ENCODE measurements at regions not wholly inside any gene's neighbourhood (a gene's known extent, or its start where the extent isn't known, plus 50 kb on each side); places are given as distances from the start of the nearest gene placed in this dataset.

DNA sequence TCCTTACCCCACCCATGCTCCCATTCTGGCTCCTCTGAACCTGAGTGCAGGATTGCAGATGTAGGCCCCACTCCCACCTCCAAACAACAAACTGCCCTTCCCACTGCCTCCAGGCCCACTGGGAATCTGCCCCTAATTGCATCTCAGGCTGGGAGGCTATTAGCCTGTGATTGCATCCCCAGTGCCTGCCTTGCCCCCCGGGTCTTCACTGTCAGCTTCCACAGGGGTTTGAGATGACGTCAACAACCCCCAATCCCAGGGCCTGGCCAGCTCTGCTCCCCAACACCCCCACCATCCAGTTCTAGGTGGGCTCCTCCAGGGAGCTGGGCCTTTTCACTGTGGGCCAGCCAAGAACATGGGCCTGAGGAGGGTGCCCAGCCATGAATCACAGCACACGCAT, 91.5 kb downstream of the PCDH1 start:
- peak overlapping the region in 1 of 7 donors; percentile 5 for H3K27ac Mint-ChIP-seq
- no peaks in the 10 kb centered on the region for H3K36me3 Mint-ChIP-seq
- no peak for DNase-seq
- 96% methylated on average over 3 of the region's 3 CpGs for WGBS (ENCODE audit: insufficient coverage)
- H3K27me3 ChIP-seq (ENCODE audit: control insufficient read depth in 2 of 2, insufficient read depth in 2 of 2, low read length in 2 of 2): no peaks in the 10 kb centered on the region
- H3K4me1 ChIP-seq (ENCODE audit: control insufficient read depth in 1 of 2, insufficient read depth in 2 of 2, low read length in 2 of 2): no peaks in the 10 kb centered on the region
- H3K9me3 Mint-ChIP-seq: no peaks in the 10 kb centered on the region
- H3K4me1 Mint-ChIP-seq: no peaks in the 10 kb centered on the region
- no peak overlapping the region for H3K9ac ChIP-seq (ENCODE audit: insufficient read depth, low read length, poor library complexity, severe bottlenecking)
- H3K4me3 ChIP-seq (replicated peaks in 1 of 3; ENCODE audit: low read depth in 2 of 3, low read length in 3 of 3): no peak overlapping the region
- intact Hi-C loops (cut with micrococcal nuclease): no loop called here
- H3K4me3 Mint-ChIP-seq: no peak overlapping the region
- H3K4me2 ChIP-seq (replicated peaks; ENCODE audit: extremely low read depth, low read length, poor library complexity, severe bottlenecking): no peak overlapping the region
- no peak overlapping the region for H2AFZ ChIP-seq (ENCODE audit: insufficient read depth, low read depth, low read length, poor library complexity, severe bottlenecking)
- no peaks in the 10 kb centered on the region for H4K20me1 ChIP-seq (ENCODE audit: insufficient read depth, low read length)
- no peaks in the 10 kb centered on the region for H3K79me2 ChIP-seq (ENCODE audit: insufficient read depth, low read length)
- peaks cover 11 to 14% (median 11%) of the 10 kb centered on the region in 3 donors for H3K27me3 Mint-ChIP-seq (ENCODE audit: low read depth in 3 of 3)
- H3K27ac ChIP-seq (ENCODE audit: low read depth in 1 of 2, low read length in 2 of 2): no peak overlapping the region
- no peaks in the 10 kb centered on the region for H3K9me3 ChIP-seq (replicated peaks in 1 of 2; ENCODE audit: control insufficient read depth in 1 of 2, insufficient read depth in 1 of 2, low read length in 2 of 2)
- TF ChIP-seq, protein P1, sequence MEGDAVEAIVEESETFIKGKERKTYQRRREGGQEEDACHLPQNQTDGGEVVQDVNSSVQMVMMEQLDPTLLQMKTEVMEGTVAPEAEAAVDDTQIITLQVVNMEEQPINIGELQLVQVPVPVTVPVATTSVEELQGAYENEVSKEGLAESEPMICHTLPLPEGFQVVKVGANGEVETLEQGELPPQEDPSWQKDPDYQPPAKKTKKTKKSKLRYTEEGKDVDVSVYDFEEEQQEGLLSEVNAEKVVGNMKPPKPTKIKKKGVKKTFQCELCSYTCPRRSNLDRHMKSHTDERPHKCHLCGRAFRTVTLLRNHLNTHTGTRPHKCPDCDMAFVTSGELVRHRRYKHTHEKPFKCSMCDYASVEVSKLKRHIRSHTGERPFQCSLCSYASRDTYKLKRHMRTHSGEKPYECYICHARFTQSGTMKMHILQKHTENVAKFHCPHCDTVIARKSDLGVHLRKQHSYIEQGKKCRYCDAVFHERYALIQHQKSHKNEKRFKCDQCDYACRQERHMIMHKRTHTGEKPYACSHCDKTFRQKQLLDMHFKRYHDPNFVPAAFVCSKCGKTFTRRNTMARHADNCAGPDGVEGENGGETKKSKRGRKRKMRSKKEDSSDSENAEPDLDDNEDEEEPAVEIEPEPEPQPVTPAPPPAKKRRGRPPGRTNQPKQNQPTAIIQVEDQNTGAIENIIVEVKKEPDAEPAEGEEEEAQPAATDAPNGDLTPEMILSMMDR (IDR thresholded peaks at IDR 0.05): no peak
- no peaks in the 10 kb centered on the region for H3K36me3 ChIP-seq (replicated peaks in 1 of 2; ENCODE audit: control insufficient read depth in 1 of 2, insufficient read depth in 2 of 2, low read length in 2 of 2)

GRCh38 chr5:141785711-141786110, 92.5 kb downstream of the PCDH1 start:
- Histone ChIP-seq H3K27ac (ENCODE audit: low read depth in 1 of 2, low read length in 2 of 2) (no peak overlapping the region), H3K4me3 (replicated peaks in 1 of 3; ENCODE audit: low read depth in 2 of 3, low read length in 3 of 3) (no peak overlapping the region), H3K36me3 (replicated peaks in 1 of 2; ENCODE audit: control insufficient read depth in 1 of 2, insufficient read depth in 2 of 2, low read length in 2 of 2) (no peaks in the 10 kb centered on the region), H3K79me2 (ENCODE audit: insufficient read depth, low read length) (no peaks in the 10 kb centered on the region), H3K9ac (ENCODE audit: insufficient read depth, low read length, poor library complexity, severe bottlenecking) (no peak overlapping the region), H3K4me2 (replicated peaks; ENCODE audit: extremely low read depth, low read length, poor library complexity, severe bottlenecking) (no peak overlapping the region), H4K20me1 (ENCODE audit: insufficient read depth, low read length) (no peaks in the 10 kb centered on the region), H3K4me1 (ENCODE audit: control insufficient read depth in 1 of 2, insufficient read depth in 2 of 2, low read length in 2 of 2) (no peaks in the 10 kb centered on the region), H2AFZ (ENCODE audit: insufficient read depth, low read depth, low read length, poor library complexity, severe bottlenecking) (no peak overlapping the region), H3K9me3 (replicated peaks in 1 of 2; ENCODE audit: control insufficient read depth in 1 of 2, insufficient read depth in 1 of 2, low read length in 2 of 2) (no peaks in the 10 kb centered on the region), H3K27me3 (ENCODE audit: control insufficient read depth in 2 of 2, insufficient read depth in 2 of 2, low read length in 2 of 2) (no peaks in the 10 kb centered on the region)
- Mint-ChIP-seq H3K27ac (no peak overlapping the region), H3K27me3 (ENCODE audit: low read depth in 3 of 3) (peaks cover 9 to 13% (median 11%) of the 10 kb centered on the region in 3 donors), H3K9me3 (no peaks in the 10 kb centered on the region), H3K4me1 (no peaks in the 10 kb centered on the region), H3K4me3 (no peak overlapping the region), H3K36me3 (no peaks in the 10 kb centered on the region)
- TF ChIP-seq, protein P1 (IDR thresholded peaks at IDR 0.05): no peak
- DNase-seq: no peak
- intact Hi-C loops (cut with micrococcal nuclease): no loop called here
- no CpG with 5 or more reads among the region's 5 CpGs for WGBS (ENCODE audit: insufficient coverage)

Measured in CD14-positive monocyte (primary cell).